Progenitor cell of endocrine pancreas (in vitro differentiated cells): ENCODE measurements at regions not wholly inside any gene's neighbourhood (a gene's known extent, or its start where the extent isn't known, plus 50 kb on each side); places are given as distances from the start of the nearest gene placed in this dataset.
"Not testable (repeated sequence)": the region's sequence is repeated elsewhere in the genome, so short reads cannot be mapped to it uniquely, and the experiment has no call there.

Experiments
- DNase-seq: peaks from one replicate; pipeline ENCODE4 v3.0.0; 2021; ENCODE audit warnings: low spot score; ENCODE audit not compliant: unreplicated experiment
- H3K27ac Mint-ChIP-seq: 2 replicates; pipeline ENCODE4 v1.8.0; 2021; ENCODE audit warnings: mild to moderate bottlenecking, moderate library complexity, mixed read lengths
- H3K27me3 Mint-ChIP-seq: 2 replicates; pipeline ENCODE4 v1.8.0; 2021; ENCODE audit warnings: mixed read lengths
- H3K36me3 Mint-ChIP-seq: 2 replicates; pipeline ENCODE4 v1.8.0; 2022; ENCODE audit warnings: mixed read lengths; ENCODE audit not compliant: insufficient read depth
- H3K4me1 Mint-ChIP-seq: 2 replicates; pipeline ENCODE4 v1.8.0; 2021; ENCODE audit warnings: low read depth, mixed read lengths
- H3K4me3 Mint-ChIP-seq: 2 replicates; pipeline ENCODE4 v1.8.0; 2021; ENCODE audit warnings: low read depth, mild to moderate bottlenecking, moderate library complexity, mixed read lengths
- H3K9me3 Mint-ChIP-seq: 2 replicates; pipeline ENCODE4 v1.8.0; 2021; ENCODE audit warnings: low read depth, mixed read lengths
- CTCF ChIP-seq: fragments of 200-600 bp; sonication (generic); IDR thresholded peaks from one replicate; pipeline ENCODE4 v1.5.0; 2021; ENCODE audit warnings: antibody characterized with exemption, mild to moderate bottlenecking; ENCODE audit not compliant: unreplicated experiment

GRCh38 chr6:98416027-98416426, 418.3 kb upstream of the POU3F2 start:
- no peaks in the 10 kb centered on the region for H3K4me1 Mint-ChIP-seq
- TF ChIP-seq CTCF: no peak
- no peak overlapping the region for H3K4me3 Mint-ChIP-seq
- H3K27me3 Mint-ChIP-seq: no peaks in the 10 kb centered on the region
- no peak overlapping the region for H3K27ac Mint-ChIP-seq
- no peaks in the 10 kb centered on the region for H3K36me3 Mint-ChIP-seq
- no peak for DNase-seq
- peaks cover 4% of the 10 kb centered on the region for H3K9me3 Mint-ChIP-seq

GRCh38 chr6:98416497-98417158, 417.7 kb upstream of the POU3F2 start:
- H3K27me3 Mint-ChIP-seq, H3K36me3 Mint-ChIP-seq, H3K4me1 Mint-ChIP-seq, H3K9me3 Mint-ChIP-seq, H3K27ac Mint-ChIP-seq, DNase-seq, H3K4me3 Mint-ChIP-seq: not testable (repeated sequence)

- TF ChIP-seq CTCF: no peak
- Mint-ChIP-seq H3K4me3 (no peak overlapping the region), H3K27ac (no peak overlapping the region), H3K27me3 (no peaks in the 10 kb centered on the region), H3K36me3 (no peaks in the 10 kb centered on the region), H3K4me1 (no peaks in the 10 kb centered on the region), H3K9me3 (peaks cover 3% of the 10 kb centered on the region)
- DNase-seq: no peak
Measured at GRCh38 chr6:98433325-98434056, 400.9 kb upstream of the POU3F2 start.

GRCh38 chr6:98443633-98444032, 390.7 kb upstream of the POU3F2 start:
- H3K4me3 Mint-ChIP-seq: no peak overlapping the region
- no peaks in the 10 kb centered on the region for H3K4me1 Mint-ChIP-seq
- no peaks in the 10 kb centered on the region for H3K9me3 Mint-ChIP-seq
- DNase-seq: no peak
- no peaks in the 10 kb centered on the region for H3K36me3 Mint-ChIP-seq
- no peaks in the 10 kb centered on the region for H3K27me3 Mint-ChIP-seq
- H3K27ac Mint-ChIP-seq: no peak overlapping the region
- no peak for TF ChIP-seq CTCF

GRCh38 chr6:98452685-98453084, 381.7 kb upstream of the POU3F2 start:
- H3K36me3 Mint-ChIP-seq: no peaks in the 10 kb centered on the region
- H3K27ac Mint-ChIP-seq: no peak overlapping the region
- DNase-seq: no peak
- H3K4me3 Mint-ChIP-seq: no peak overlapping the region
- no peak for TF ChIP-seq CTCF
- H3K27me3 Mint-ChIP-seq: no peaks in the 10 kb centered on the region
- peaks cover 2% of the 10 kb centered on the region for H3K4me1 Mint-ChIP-seq
- no peaks in the 10 kb centered on the region for H3K9me3 Mint-ChIP-seq
